HuH-7 (cell line): ENCODE measurements at regions not wholly inside any gene's neighbourhood (a gene's known extent, or its start where the extent isn't known, plus 50 kb on each side); places are given as distances from the start of the nearest gene placed in this dataset.
"Not testable (repeated sequence)": the region's sequence is repeated elsewhere in the genome, so short reads cannot be mapped to it uniquely, and the experiment has no call there.

Experiments
- DNase-seq: peaks from one replicate; pipeline ENCODE4 v3.0.0; 2011; ENCODE audit warnings: low spot score

GRCh38 chr9:33695299-33695698, 100.1 kb upstream of the PRSS3 start:
- no peak for DNase-seq

- DNase-seq, result no peak
Observed at GRCh38 chr9:33695856-33696255, 99.5 kb upstream of the PRSS3 start.

- DNase-seq, result no peak
Observed at GRCh38 chr9:33697171-33697570, 98.2 kb upstream of the PRSS3 start.

GRCh38 chr9:33698267-33698666, 97.1 kb upstream of the PRSS3 start:
- DNase-seq, result no peak

- not testable (repeated sequence) for DNase-seq
Observed at GRCh38 chr9:33700940-33701339, 94.4 kb upstream of the PRSS3 start.

- no peak for DNase-seq
Observed at GRCh38 chr9:33703430-33704102, 91.8 kb upstream of the PRSS3 start.

GRCh38 chr9:33705440-33705839, 89.9 kb upstream of the PRSS3 start:
- DNase-seq, result not testable (repeated sequence)

- no peak for DNase-seq
Observed at GRCh38 chr9:33708441-33708840, 86.9 kb upstream of the PRSS3 start.

GRCh38 chr9:33709269-33709668, 86.1 kb upstream of the PRSS3 start:
- DNase-seq, result no peak

GRCh38 chr9:33711418-33711817, 83.9 kb upstream of the PRSS3 start:
- not testable (repeated sequence) for DNase-seq

GRCh38 chr9:33714989-33715388, 80.4 kb upstream of the PRSS3 start:
- no peak for DNase-seq

GRCh38 chr9:33718987-33719386, 76.4 kb upstream of the PRSS3 start:
- no peak for DNase-seq

GRCh38 chr9:33719581-33720374, 75.6 kb upstream of the PRSS3 start:
- peak; percentile 20 for DNase-seq

- DNase-seq, result peak; percentile 27
Observed at GRCh38 chr9:33721674-33722358, 73.5 kb upstream of the PRSS3 start.

- no peak for DNase-seq
Observed at GRCh38 chr9:33722359-33722675, 73.0 kb upstream of the PRSS3 start.

- no peak for DNase-seq
Observed at GRCh38 chr9:33728613-33729012, 66.7 kb upstream of the PRSS3 start.

GRCh38 chr9:33731142-33731541, 64.2 kb upstream of the PRSS3 start:
- no peak for DNase-seq

GRCh38 chr9:33731625-33732024, 63.7 kb upstream of the PRSS3 start:
- DNase-seq, result no peak

GRCh38 chr9:33734247-33734940, 61.0 kb upstream of the PRSS3 start:
- not testable (repeated sequence) for DNase-seq

GRCh38 chr9:33734941-33735835, 60.2 kb upstream of the PRSS3 start:
- not testable (repeated sequence) for DNase-seq

GRCh38 chr9:33737811-33738606, 57.4 kb upstream of the PRSS3 start:
- peak; percentile 20 for DNase-seq
